Parathyroid adenoma (tissue), 2 donors: ENCODE measurements at regions not wholly inside any gene's neighbourhood (a gene's known extent, or its start where the extent isn't known, plus 50 kb on each side); places are given as distances from the start of the nearest gene placed in this dataset.
A peak's percentile ranks its signal among the peaks of the same experiment; 100 is the strongest.

Source experiments
- H2AFZ ChIP-seq: fragments of 300-600 bp; sonication (generic); one replicate; pipeline ENCODE4 v1.7.0; 2017; ENCODE audit warnings: antibody characterized with exemption, mild to moderate bottlenecking
- H3K27ac ChIP-seq: fragments of 300-600 bp; sonication (generic); one replicate; pipeline ENCODE4 v1.7.0; 2017
- H3K27me3 ChIP-seq: fragments of 300-600 bp; sonication (generic); one replicate; pipeline ENCODE4 v1.7.0; 2017; ENCODE audit warnings: low read length; ENCODE audit not compliant: control insufficient read depth, insufficient read depth
- H3K36me3 ChIP-seq: fragments of 300-600 bp; sonication (generic); one replicate; pipeline ENCODE4 v1.7.0; 2017; ENCODE audit warnings: low read length; ENCODE audit not compliant: control insufficient read depth, insufficient read depth
- H3K4me1 ChIP-seq: fragments of 300-600 bp; sonication (generic); one replicate; pipeline ENCODE4 v1.7.0; 2017; ENCODE audit warnings: control low read depth
- H3K4me2 ChIP-seq: fragments of 300-600 bp; sonication (generic); one replicate; pipeline ENCODE4 v1.7.0; 2017; ENCODE audit warnings: low read length
- H3K4me3 ChIP-seq: fragments of 300-600 bp; sonication (generic); one replicate; pipeline ENCODE4 v1.7.0; 2017; ENCODE audit warnings: low read depth, low read length
- H3K79me2 ChIP-seq: fragments of 300-600 bp; sonication (generic); one replicate; pipeline ENCODE4 v1.7.0; 2017; ENCODE audit warnings: control low read depth
- H3K9ac ChIP-seq: fragments of 300-600 bp; sonication (generic); one replicate; pipeline ENCODE4 v1.7.0; 2017; ENCODE audit warnings: mild to moderate bottlenecking
- H3K9me3 ChIP-seq: fragments of 300-600 bp; sonication (generic); one replicate; pipeline ENCODE4 v1.7.0; 2017; ENCODE audit warnings: low read length; ENCODE audit not compliant: control insufficient read depth
- TF ChIP-seq, protein P1 (sequence below): fragments of 300-600 bp; sonication (generic); IDR thresholded peaks from one replicate; pipeline ENCODE4 v1.7.0; 2017; ENCODE audit warnings: antibody characterized with exemption, mild to moderate bottlenecking
- donor health status: primary hyperparathyroidism.

DNA sequence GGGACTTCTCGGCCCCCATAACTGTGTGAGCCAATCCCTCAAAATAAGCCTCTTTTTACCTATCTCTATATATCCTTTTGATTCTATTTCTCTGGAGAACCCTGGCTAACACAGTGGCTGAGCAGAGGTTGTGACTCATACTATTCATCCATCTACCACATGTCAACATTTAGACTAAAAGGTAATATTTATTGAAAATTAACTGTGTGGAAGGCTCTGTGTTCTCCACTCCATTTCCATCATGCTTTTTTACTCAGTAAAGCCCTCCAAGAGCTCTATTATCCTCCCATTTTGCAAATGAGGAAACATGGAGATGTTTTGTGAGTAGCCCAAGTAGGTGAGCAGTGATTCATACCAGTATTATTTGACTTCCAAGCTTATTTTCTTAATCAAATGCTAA, 217.9 kb upstream of the DCBLD2 start:
- H3K79me2 ChIP-seq = no peaks in the 10 kb centered on the region
- peaks cover under 1% of the 10 kb centered on the region for H3K9me3 ChIP-seq
- TF ChIP-seq, protein P1, sequence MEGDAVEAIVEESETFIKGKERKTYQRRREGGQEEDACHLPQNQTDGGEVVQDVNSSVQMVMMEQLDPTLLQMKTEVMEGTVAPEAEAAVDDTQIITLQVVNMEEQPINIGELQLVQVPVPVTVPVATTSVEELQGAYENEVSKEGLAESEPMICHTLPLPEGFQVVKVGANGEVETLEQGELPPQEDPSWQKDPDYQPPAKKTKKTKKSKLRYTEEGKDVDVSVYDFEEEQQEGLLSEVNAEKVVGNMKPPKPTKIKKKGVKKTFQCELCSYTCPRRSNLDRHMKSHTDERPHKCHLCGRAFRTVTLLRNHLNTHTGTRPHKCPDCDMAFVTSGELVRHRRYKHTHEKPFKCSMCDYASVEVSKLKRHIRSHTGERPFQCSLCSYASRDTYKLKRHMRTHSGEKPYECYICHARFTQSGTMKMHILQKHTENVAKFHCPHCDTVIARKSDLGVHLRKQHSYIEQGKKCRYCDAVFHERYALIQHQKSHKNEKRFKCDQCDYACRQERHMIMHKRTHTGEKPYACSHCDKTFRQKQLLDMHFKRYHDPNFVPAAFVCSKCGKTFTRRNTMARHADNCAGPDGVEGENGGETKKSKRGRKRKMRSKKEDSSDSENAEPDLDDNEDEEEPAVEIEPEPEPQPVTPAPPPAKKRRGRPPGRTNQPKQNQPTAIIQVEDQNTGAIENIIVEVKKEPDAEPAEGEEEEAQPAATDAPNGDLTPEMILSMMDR = no peak
- H3K4me2 ChIP-seq = no peak overlapping the region
- no peak overlapping the region for H3K9ac ChIP-seq
- no peaks in the 10 kb centered on the region for H3K36me3 ChIP-seq
- no peak overlapping the region for H3K4me3 ChIP-seq
- no peak overlapping the region for H2AFZ ChIP-seq
- no peak overlapping the region for H3K27ac ChIP-seq
- no peaks in the 10 kb centered on the region for H3K27me3 ChIP-seq
- H3K4me1 ChIP-seq = no peaks in the 10 kb centered on the region

DNA sequence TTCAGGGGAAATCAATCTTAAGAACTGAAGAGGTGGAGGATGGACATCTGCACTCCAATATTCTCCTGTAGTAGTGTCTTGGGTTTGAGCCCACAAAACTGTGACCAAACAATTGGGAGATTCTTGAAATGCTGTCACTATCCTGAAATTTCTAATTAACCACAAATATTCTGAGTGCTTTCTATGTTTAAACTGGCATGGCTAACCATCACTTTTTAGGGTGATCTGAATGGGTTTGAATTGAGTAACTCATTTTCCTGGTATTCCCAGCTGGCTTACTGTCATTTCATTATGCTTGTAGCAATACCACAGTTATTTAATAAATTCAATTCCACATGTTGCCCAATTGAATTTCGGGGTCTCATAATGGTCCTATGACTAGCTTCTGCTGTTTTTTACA, 216.9 kb upstream of the DCBLD2 start:
- Histone ChIP-seq H3K4me1 (no peaks in the 10 kb centered on the region), H3K79me2 (no peaks in the 10 kb centered on the region), H3K27me3 (no peaks in the 10 kb centered on the region), H3K4me3 (no peak overlapping the region), H3K9me3 (peaks cover 4% of the 10 kb centered on the region), H3K36me3 (no peaks in the 10 kb centered on the region), H2AFZ (no peak overlapping the region), H3K27ac (no peak overlapping the region), H3K9ac (no peak overlapping the region), H3K4me2 (no peak overlapping the region)
- TF ChIP-seq, protein P1 = no peak

DNA sequence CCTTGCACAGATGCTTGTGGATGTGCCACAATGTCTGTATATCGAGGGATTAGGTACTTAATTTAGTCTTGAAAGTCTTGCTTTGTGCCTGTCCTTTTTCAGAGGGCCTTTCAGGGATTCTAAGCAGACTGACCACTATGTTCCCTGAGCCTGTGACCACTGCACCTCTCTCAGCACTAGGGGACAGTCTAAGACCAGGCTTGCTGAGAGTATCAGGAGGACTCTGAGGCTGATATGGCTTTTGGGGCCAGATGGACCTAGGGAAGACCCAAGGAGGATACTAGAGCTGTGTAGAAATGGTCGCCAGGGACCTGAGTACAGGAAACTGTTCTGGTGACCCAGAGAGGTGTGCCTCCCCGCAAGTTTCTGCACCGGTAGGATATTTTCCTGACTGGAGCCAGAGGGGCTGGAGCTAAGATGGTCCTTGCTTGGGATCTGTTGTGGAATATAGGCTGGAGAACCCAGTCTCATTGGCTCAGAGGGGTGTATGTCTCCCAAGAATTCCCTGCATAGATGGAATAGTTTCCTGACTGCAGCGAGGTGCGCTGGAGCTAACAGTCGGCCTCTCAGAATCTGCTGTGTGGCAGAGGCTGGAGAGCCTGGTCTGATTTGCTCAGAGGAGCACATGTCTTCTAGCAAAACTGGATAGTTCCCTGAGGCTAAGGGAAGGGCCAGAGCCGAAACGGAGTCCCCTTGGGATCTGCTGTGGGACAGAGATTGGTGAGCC, 213.2 kb upstream of the DCBLD2 start:
- Histone ChIP-seq H3K4me3 (no peak overlapping the region), H3K36me3 (no peaks in the 10 kb centered on the region), H3K79me2 (no peaks in the 10 kb centered on the region), H2AFZ (no peak overlapping the region), H3K9ac (no peak overlapping the region), H3K4me1 (no peaks in the 10 kb centered on the region), H3K27ac (no peak overlapping the region), H3K9me3 (peaks cover 4% of the 10 kb centered on the region), H3K4me2 (no peak overlapping the region), H3K27me3 (no peaks in the 10 kb centered on the region)
- TF ChIP-seq, protein P1 = peak; percentile 36

DNA sequence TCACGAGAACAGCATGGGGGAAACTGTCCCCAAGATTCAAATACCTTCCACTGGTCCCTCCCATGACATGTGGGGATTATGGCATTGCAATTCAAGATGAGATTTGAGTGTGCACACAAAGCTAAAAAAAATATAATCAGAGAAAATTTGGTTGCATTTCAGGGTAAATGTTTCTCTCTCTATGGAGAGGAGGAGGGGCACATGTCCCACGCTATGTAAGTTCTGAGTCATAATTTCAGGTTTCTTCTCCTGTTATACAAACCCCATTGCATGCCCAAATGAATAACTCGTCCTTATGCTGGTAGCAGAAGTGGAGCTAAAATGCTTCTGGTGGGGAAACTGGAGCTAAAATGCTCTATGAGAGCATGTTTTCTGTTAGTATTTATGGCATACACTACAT, 209.7 kb upstream of the DCBLD2 start:
- Histone ChIP-seq H3K4me3 (no peak overlapping the region), H3K9ac (no peak overlapping the region), H3K27ac (no peak overlapping the region), H3K79me2 (no peaks in the 10 kb centered on the region), H3K36me3 (no peaks in the 10 kb centered on the region), H3K9me3 (peaks cover 4% of the 10 kb centered on the region), H3K4me2 (no peak overlapping the region), H2AFZ (no peak overlapping the region), H3K27me3 (no peaks in the 10 kb centered on the region), H3K4me1 (no peaks in the 10 kb centered on the region)
- TF ChIP-seq, protein P1 = no peak

DNA sequence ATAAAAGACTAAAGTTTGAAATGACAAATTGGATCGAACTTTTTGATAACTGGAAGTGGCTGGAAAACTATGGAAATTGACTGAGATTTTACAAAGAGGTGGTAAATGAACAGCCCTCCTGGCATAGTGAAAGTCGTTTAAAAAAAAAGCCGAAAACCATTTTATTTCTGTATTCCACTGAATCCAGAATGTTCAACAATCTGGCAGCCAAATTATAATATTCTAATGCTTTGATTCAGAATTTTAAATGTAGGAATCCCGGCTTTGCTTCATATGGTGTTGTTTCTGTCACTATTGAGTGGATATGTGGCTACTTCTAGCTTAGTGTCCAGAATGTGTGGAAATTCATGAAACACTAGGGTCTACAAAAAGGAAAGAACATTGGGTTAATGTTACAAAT, 208.9 kb upstream of the DCBLD2 start:
- Histone ChIP-seq H3K79me2 (no peaks in the 10 kb centered on the region), H3K27ac (no peak overlapping the region), H3K4me1 (no peaks in the 10 kb centered on the region), H3K36me3 (no peaks in the 10 kb centered on the region), H3K4me2 (no peak overlapping the region), H3K4me3 (no peak overlapping the region), H3K9ac (no peak overlapping the region), H3K9me3 (peaks cover 4% of the 10 kb centered on the region), H3K27me3 (no peaks in the 10 kb centered on the region), H2AFZ (no peak overlapping the region)
- TF ChIP-seq, protein P1 = no peak
